H9 (cell line): ENCODE measurements at regions not wholly inside any gene's neighbourhood (a gene's known extent, or its start where the extent isn't known, plus 50 kb on each side); places are given as distances from the start of the nearest gene placed in this dataset.

Experiments used
- DNase-seq: peaks from one replicate; pipeline ENCODE4 v3.0.0-alpha.2; 2017
- H2AFZ ChIP-seq: one replicate; pipeline ENCODE4 v1.6.1; 2013; ENCODE audit warnings: mild to moderate bottlenecking, low read length, control low read depth, moderate library complexity
- H2AK5ac ChIP-seq: 2 replicates; pipeline ENCODE4 v1.6.1; 2013; ENCODE audit warnings: low read length, control low read depth, mixed read lengths; ENCODE audit not compliant: insufficient read length
- H2BK120ac ChIP-seq: one replicate; pipeline ENCODE4 v1.6.1; 2013; ENCODE audit warnings: low read depth, mild to moderate bottlenecking, low read length, control low read depth, inconsistent platforms; ENCODE audit not compliant: poor library complexity, severe bottlenecking
- H2BK12ac ChIP-seq: 2 replicates; pipeline ENCODE4 v1.6.1; 2013; ENCODE audit warnings: low read length, control low read depth, mixed read lengths, low read depth; ENCODE audit not compliant: insufficient read length
- H2BK15ac ChIP-seq: 2 replicates; pipeline ENCODE4 v1.6.1; 2013; ENCODE audit warnings: low read depth, low read length, control low read depth
- H2BK20ac ChIP-seq: one replicate; pipeline ENCODE4 v1.6.1; 2013; ENCODE audit warnings: low read depth, mild to moderate bottlenecking, low read length, control low read depth, inconsistent platforms; ENCODE audit not compliant: poor library complexity, severe bottlenecking
- H2BK5ac ChIP-seq: 2 replicates; pipeline ENCODE4 v1.6.1; 2013; ENCODE audit warnings: low read length, control low read depth, mixed read lengths; ENCODE audit not compliant: insufficient read length
- H3K14ac ChIP-seq: 2 replicates; pipeline ENCODE4 v1.6.1; 2013; ENCODE audit warnings: low read length, control low read depth; ENCODE audit not compliant: insufficient read depth
- H3K18ac ChIP-seq: 2 replicates; pipeline ENCODE4 v1.6.1; 2013; ENCODE audit warnings: low read depth, mild to moderate bottlenecking, mixed read lengths, low read length, control low read depth; ENCODE audit not compliant: insufficient read length
- H3K23ac ChIP-seq: 2 replicates; pipeline ENCODE4 v1.6.1; 2013; ENCODE audit warnings: low read length, control low read depth, mixed read lengths, low read depth; ENCODE audit not compliant: insufficient read length
- H3K23me2 ChIP-seq: 2 replicates; pipeline ENCODE4 v1.6.1; 2013; ENCODE audit warnings: low read depth, mild to moderate bottlenecking, mixed read lengths, low read length, control low read depth; ENCODE audit not compliant: insufficient read length, poor library complexity, severe bottlenecking
- H3K27ac ChIP-seq: 2 replicates; pipeline ENCODE4 v1.5.1; 2013; ENCODE audit warnings: low read length, control low read depth, mixed read lengths, low read depth; ENCODE audit not compliant: insufficient read length
- H3K27me3 ChIP-seq: 2 replicates; pipeline ENCODE4 v1.6.1; 2013; ENCODE audit warnings: low read length, control low read depth, inconsistent platforms; ENCODE audit not compliant: insufficient read depth
- H3K4ac ChIP-seq: 2 replicates; pipeline ENCODE4 v1.6.1; 2013; ENCODE audit warnings: low read depth, mild to moderate bottlenecking, control low read depth, inconsistent platforms, low read length, moderate library complexity
- H3K4me1 ChIP-seq: 2 replicates; pipeline ENCODE4 v1.6.1; 2013; ENCODE audit warnings: low read length, control low read depth, inconsistent platforms; ENCODE audit not compliant: insufficient read depth
- H3K4me2 ChIP-seq: 2 replicates; pipeline ENCODE4 v1.6.1; 2013; ENCODE audit warnings: low read length, control low read depth, mixed read lengths; ENCODE audit not compliant: insufficient read length, insufficient read depth
- H3K56ac ChIP-seq: 2 replicates; pipeline ENCODE4 v1.6.1; 2013; ENCODE audit warnings: low read depth, mild to moderate bottlenecking, mixed read lengths, low read length, control low read depth; ENCODE audit not compliant: insufficient read length
- H3K79me1 ChIP-seq: 2 replicates; pipeline ENCODE4 v1.6.1; 2013; ENCODE audit warnings: low read depth, mild to moderate bottlenecking, moderate library complexity, low read length, control low read depth, inconsistent platforms; ENCODE audit not compliant: insufficient read depth, poor library complexity, severe bottlenecking
- H3K79me2 ChIP-seq: 2 replicates; pipeline ENCODE4 v1.6.1; 2013; ENCODE audit warnings: low read length, control low read depth, inconsistent platforms; ENCODE audit not compliant: insufficient read depth
- H3K9ac ChIP-seq: 2 replicates; pipeline ENCODE4 v1.6.1; 2013; ENCODE audit warnings: low read length, control low read depth, mixed read lengths; ENCODE audit not compliant: insufficient read length; ENCODE audit errors: extremely low read depth
- H3K9me3 ChIP-seq: one replicate; pipeline ENCODE4 v1.6.1; 2013; ENCODE audit warnings: low read depth, low read length, inconsistent platforms; ENCODE audit not compliant: control insufficient read depth
- H3T11ph ChIP-seq: one replicate; pipeline ENCODE4 v1.6.1; 2013; ENCODE audit warnings: mild to moderate bottlenecking, low read length, control low read depth, inconsistent platforms
- H4K20me1 ChIP-seq: one replicate; pipeline ENCODE4 v1.6.1; 2013; ENCODE audit not compliant: control insufficient read depth, insufficient read length, insufficient read depth
- H4K5ac ChIP-seq: 2 replicates; pipeline ENCODE4 v1.6.1; 2013; ENCODE audit warnings: low read depth, mild to moderate bottlenecking, mixed read lengths, low read length, control low read depth; ENCODE audit not compliant: insufficient read length
- H4K8ac ChIP-seq: replicated peaks from 2 replicates; pipeline ENCODE4 v1.6.1; 2013; ENCODE audit warnings: low read length, control low read depth, mixed read lengths, low read depth; ENCODE audit not compliant: insufficient read length
- H4K91ac ChIP-seq: 2 replicates; pipeline ENCODE4 v1.6.1; 2013; ENCODE audit warnings: low read depth, mild to moderate bottlenecking, moderate library complexity, mixed read lengths, low read length, control low read depth; ENCODE audit not compliant: insufficient read length
- H3K27ac Mint-ChIP-seq, 3 experiments: 2 replicates in 2 of 3; 3 replicates in 1 of 3; pipeline ENCODE4 v1.8.0; 2020 to 2021; ENCODE audit warnings: mixed read lengths in 3 of 3, mild to moderate bottlenecking in 1 of 3, moderate library complexity in 1 of 3
- H3K27me3 Mint-ChIP-seq: 2 replicates; pipeline ENCODE4 v1.8.0; 2021; ENCODE audit warnings: low read depth, mild to moderate bottlenecking, moderate library complexity, mixed read lengths
- H3K36me3 Mint-ChIP-seq, 3 experiments: 2 replicates in 2 of 3; 3 replicates in 1 of 3; pipeline ENCODE4 v1.8.0; 2020 to 2021; ENCODE audit warnings: low read depth in 3 of 3, mixed read lengths in 3 of 3; ENCODE audit not compliant: insufficient read depth in 1 of 3
- H3K4me1 Mint-ChIP-seq, 2 experiments: 2 replicates each; pipeline ENCODE4 v1.8.0; 2020; ENCODE audit warnings: mixed read lengths in 2 of 2
- H3K4me3 Mint-ChIP-seq, 2 experiments: 2 replicates in 1 of 2; 3 replicates in 1 of 2; pipeline ENCODE4 v1.8.0; 2020 to 2021; ENCODE audit warnings: mild to moderate bottlenecking in 2 of 2, mixed read lengths in 2 of 2, moderate library complexity in 1 of 2
- H3K9me3 Mint-ChIP-seq, 2 experiments: 2 replicates in 1 of 2; 3 replicates in 1 of 2; pipeline ENCODE4 v1.8.0; 2020; ENCODE audit warnings: mild to moderate bottlenecking in 2 of 2, mixed read lengths in 2 of 2, moderate library complexity in 1 of 2
- WGBS: extraction: QIAGEN DNeasy Blood & Tissue Kit; methylation state at CpG from one replicate; pipeline ENCODE4 v1.1.7; 2013; ENCODE audit warnings: missing lambda C conversion rate, low lambda C conversion rate, mixed read lengths; ENCODE audit not compliant: insufficient read length; ENCODE audit errors: extremely low coverage; 5-methylcytosine and 5-hydroxymethylcytosine counted together
- TF ChIP-seq, protein P1 (sequence below): fragments of 200-600 bp; sonication (generic); conservative IDR thresholded peaks from 3 replicates; pipeline ENCODE4 v1.8.0; 2021; ENCODE audit warnings: antibody characterized with exemption, mild to moderate bottlenecking

- TF ChIP-seq, protein P1, sequence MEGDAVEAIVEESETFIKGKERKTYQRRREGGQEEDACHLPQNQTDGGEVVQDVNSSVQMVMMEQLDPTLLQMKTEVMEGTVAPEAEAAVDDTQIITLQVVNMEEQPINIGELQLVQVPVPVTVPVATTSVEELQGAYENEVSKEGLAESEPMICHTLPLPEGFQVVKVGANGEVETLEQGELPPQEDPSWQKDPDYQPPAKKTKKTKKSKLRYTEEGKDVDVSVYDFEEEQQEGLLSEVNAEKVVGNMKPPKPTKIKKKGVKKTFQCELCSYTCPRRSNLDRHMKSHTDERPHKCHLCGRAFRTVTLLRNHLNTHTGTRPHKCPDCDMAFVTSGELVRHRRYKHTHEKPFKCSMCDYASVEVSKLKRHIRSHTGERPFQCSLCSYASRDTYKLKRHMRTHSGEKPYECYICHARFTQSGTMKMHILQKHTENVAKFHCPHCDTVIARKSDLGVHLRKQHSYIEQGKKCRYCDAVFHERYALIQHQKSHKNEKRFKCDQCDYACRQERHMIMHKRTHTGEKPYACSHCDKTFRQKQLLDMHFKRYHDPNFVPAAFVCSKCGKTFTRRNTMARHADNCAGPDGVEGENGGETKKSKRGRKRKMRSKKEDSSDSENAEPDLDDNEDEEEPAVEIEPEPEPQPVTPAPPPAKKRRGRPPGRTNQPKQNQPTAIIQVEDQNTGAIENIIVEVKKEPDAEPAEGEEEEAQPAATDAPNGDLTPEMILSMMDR, result no peak
- Mint-ChIP-seq H3K4me1 (peaks cover 5 to 17% of the 10 kb centered on the region in 2 experiments), H3K27ac (no peak overlapping the region), H3K36me3 (no peaks in the 10 kb centered on the region), H3K9me3 (no peaks in the 10 kb centered on the region), H3K4me3 (no peak overlapping the region), H3K27me3 (no peaks in the 10 kb centered on the region; the same call in 1 of the 2 replicates)
- no peak overlapping the region for H2BK12ac ChIP-seq
- no peak overlapping the region for H2BK120ac ChIP-seq
- H4K91ac ChIP-seq, result no peak overlapping the region
- no peak overlapping the region for H2AK5ac ChIP-seq
- no peak overlapping the region for H3K14ac ChIP-seq
- no peaks in the 10 kb centered on the region for H3K79me1 ChIP-seq
- H3K4ac ChIP-seq, result no peak overlapping the region
- no peaks in the 10 kb centered on the region for H3K23me2 ChIP-seq
- H4K20me1 ChIP-seq, result no peaks in the 10 kb centered on the region
- H3K9me3 ChIP-seq, result no peaks in the 10 kb centered on the region
- H3K4me1 ChIP-seq, result no peaks in the 10 kb centered on the region
- no peak overlapping the region for H2AFZ ChIP-seq
- no peak overlapping the region for H3K27ac ChIP-seq
- H3K18ac ChIP-seq, result no peak overlapping the region
- H3K9ac ChIP-seq, result no peak overlapping the region
- no peak overlapping the region for H4K5ac ChIP-seq
- no peak overlapping the region for H3K4me2 ChIP-seq
- no peak overlapping the region for H3K23ac ChIP-seq
- no peak for DNase-seq
- WGBS, result no CpG with 5 or more reads among the region's 2 CpGs
- H3K56ac ChIP-seq, result no peak overlapping the region
- H2BK5ac ChIP-seq, result no peak overlapping the region
- H3K27me3 ChIP-seq, result no peaks in the 10 kb centered on the region; the same call in 1 of the 2 replicates
- H4K8ac ChIP-seq, result no peak overlapping the region
- H2BK20ac ChIP-seq, result no peak overlapping the region
- H2BK15ac ChIP-seq, result no peak overlapping the region
- no peak overlapping the region for H3T11ph ChIP-seq
- no peaks in the 10 kb centered on the region for H3K79me2 ChIP-seq
Observed at GRCh38 chr3:124209426-124209825, 217.5 kb upstream of the ROPN1 start.
